ENCODE measurements at regions not wholly inside any gene's neighbourhood (a gene's known extent, or its start where the extent isn't known, plus 50 kb on each side); places are given as distances from the start of the nearest gene placed in this dataset.

- Mint-ChIP-seq H3K4me1 (no peaks in the 10 kb centered on the region), H3K4me3 (no peak overlapping the region), H3K27ac (no peak overlapping the region), H3K36me3 (no peaks in the 10 kb centered on the region), H3K27me3 (ENCODE audit: low read depth in 3 of 3) (peaks cover 7 to 16% (median 15%) of the 10 kb centered on the region in 3 donors), H3K9me3 (peaks cover 0 to 2% (median 0%) of the 10 kb centered on the region in 7 donors)
- Histone ChIP-seq H3K4me3 (replicated peaks in 1 of 3; ENCODE audit: low read depth in 2 of 3, low read length in 3 of 3) (no peak overlapping the region), H3K9me3 (replicated peaks in 1 of 2; ENCODE audit: control insufficient read depth in 1 of 2, insufficient read depth in 1 of 2, low read length in 2 of 2) (no peaks in the 10 kb centered on the region), H4K20me1 (ENCODE audit: insufficient read depth, low read length) (no peaks in the 10 kb centered on the region), H3K79me2 (ENCODE audit: insufficient read depth, low read length) (no peaks in the 10 kb centered on the region), H3K27ac (ENCODE audit: low read depth in 1 of 2, low read length in 2 of 2) (no peak overlapping the region), H3K4me1 (ENCODE audit: control insufficient read depth in 1 of 2, insufficient read depth in 2 of 2, low read length in 2 of 2) (no peaks in the 10 kb centered on the region), H3K9ac (ENCODE audit: insufficient read depth, low read length, poor library complexity, severe bottlenecking) (no peak overlapping the region), H3K27me3 (ENCODE audit: control insufficient read depth in 2 of 2, insufficient read depth in 2 of 2, low read length in 2 of 2) (peaks cover 0 to 2% of the 10 kb centered on the region in 2 donors), H2AFZ (ENCODE audit: insufficient read depth, low read depth, low read length, poor library complexity, severe bottlenecking) (no peak overlapping the region), H3K36me3 (replicated peaks in 1 of 2; ENCODE audit: control insufficient read depth in 1 of 2, insufficient read depth in 2 of 2, low read length in 2 of 2) (no peaks in the 10 kb centered on the region), H3K4me2 (replicated peaks; ENCODE audit: extremely low read depth, low read length, poor library complexity, severe bottlenecking) (no peak overlapping the region)
- TF ChIP-seq, protein P1, sequence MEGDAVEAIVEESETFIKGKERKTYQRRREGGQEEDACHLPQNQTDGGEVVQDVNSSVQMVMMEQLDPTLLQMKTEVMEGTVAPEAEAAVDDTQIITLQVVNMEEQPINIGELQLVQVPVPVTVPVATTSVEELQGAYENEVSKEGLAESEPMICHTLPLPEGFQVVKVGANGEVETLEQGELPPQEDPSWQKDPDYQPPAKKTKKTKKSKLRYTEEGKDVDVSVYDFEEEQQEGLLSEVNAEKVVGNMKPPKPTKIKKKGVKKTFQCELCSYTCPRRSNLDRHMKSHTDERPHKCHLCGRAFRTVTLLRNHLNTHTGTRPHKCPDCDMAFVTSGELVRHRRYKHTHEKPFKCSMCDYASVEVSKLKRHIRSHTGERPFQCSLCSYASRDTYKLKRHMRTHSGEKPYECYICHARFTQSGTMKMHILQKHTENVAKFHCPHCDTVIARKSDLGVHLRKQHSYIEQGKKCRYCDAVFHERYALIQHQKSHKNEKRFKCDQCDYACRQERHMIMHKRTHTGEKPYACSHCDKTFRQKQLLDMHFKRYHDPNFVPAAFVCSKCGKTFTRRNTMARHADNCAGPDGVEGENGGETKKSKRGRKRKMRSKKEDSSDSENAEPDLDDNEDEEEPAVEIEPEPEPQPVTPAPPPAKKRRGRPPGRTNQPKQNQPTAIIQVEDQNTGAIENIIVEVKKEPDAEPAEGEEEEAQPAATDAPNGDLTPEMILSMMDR (IDR thresholded peaks at IDR 0.05) = no peak
- DNase-seq = no peak
- WGBS (ENCODE audit: insufficient coverage) = 100% methylated on average over 1 of the region's 2 CpGs
- intact Hi-C loops (cut with micrococcal nuclease) = no loop called here
Measured at GRCh38 chr14:101153691-101154090, 250.2 kb upstream of the RTL1 start.

- Mint-ChIP-seq H3K4me3 (no peak overlapping the region), H3K4me1 (no peaks in the 10 kb centered on the region), H3K9me3 (peaks cover 0 to 3% (median 0%) of the 10 kb centered on the region in 7 donors), H3K27ac (no peak overlapping the region), H3K36me3 (no peaks in the 10 kb centered on the region), H3K27me3 (ENCODE audit: low read depth in 3 of 3) (peaks cover 4 to 16% (median 15%) of the 10 kb centered on the region in 3 donors)
- Histone ChIP-seq H3K9ac (ENCODE audit: insufficient read depth, low read length, poor library complexity, severe bottlenecking) (no peak overlapping the region), H4K20me1 (ENCODE audit: insufficient read depth, low read length) (no peaks in the 10 kb centered on the region), H2AFZ (ENCODE audit: insufficient read depth, low read depth, low read length, poor library complexity, severe bottlenecking) (no peak overlapping the region), H3K9me3 (replicated peaks in 1 of 2; ENCODE audit: control insufficient read depth in 1 of 2, insufficient read depth in 1 of 2, low read length in 2 of 2) (no peaks in the 10 kb centered on the region), H3K79me2 (ENCODE audit: insufficient read depth, low read length) (no peaks in the 10 kb centered on the region), H3K4me3 (replicated peaks in 1 of 3; ENCODE audit: low read depth in 2 of 3, low read length in 3 of 3) (no peak overlapping the region), H3K4me2 (replicated peaks; ENCODE audit: extremely low read depth, low read length, poor library complexity, severe bottlenecking) (no peak overlapping the region), H3K36me3 (replicated peaks in 1 of 2; ENCODE audit: control insufficient read depth in 1 of 2, insufficient read depth in 2 of 2, low read length in 2 of 2) (no peaks in the 10 kb centered on the region), H3K27ac (ENCODE audit: low read depth in 1 of 2, low read length in 2 of 2) (no peak overlapping the region), H3K27me3 (ENCODE audit: control insufficient read depth in 2 of 2, insufficient read depth in 2 of 2, low read length in 2 of 2) (peaks cover 0 to 2% of the 10 kb centered on the region in 2 donors), H3K4me1 (ENCODE audit: control insufficient read depth in 1 of 2, insufficient read depth in 2 of 2, low read length in 2 of 2) (no peaks in the 10 kb centered on the region)
- DNase-seq = no peak
- TF ChIP-seq, protein P1 (IDR thresholded peaks at IDR 0.05) = no peak
- intact Hi-C loops (cut with micrococcal nuclease) = no loop called here
- WGBS (ENCODE audit: insufficient coverage) = 89% methylated on average over 2 of the region's 4 CpGs
Measured at GRCh38 chr14:101155575-101155974, 252.1 kb upstream of the RTL1 start.

Data from CD14-positive monocyte (primary cell).